ENCODE measurements at regions not wholly inside any gene's neighbourhood (a gene's known extent, or its start where the extent isn't known, plus 50 kb on each side); places are given as distances from the start of the nearest gene placed in this dataset.

GRCh38 chr5:34552686-34553085 lies 103.4 kb upstream of the RAI14 start:
- no peak overlapping the region for H3K27ac Mint-ChIP-seq
- DNase-seq, result no peak

DNA sequence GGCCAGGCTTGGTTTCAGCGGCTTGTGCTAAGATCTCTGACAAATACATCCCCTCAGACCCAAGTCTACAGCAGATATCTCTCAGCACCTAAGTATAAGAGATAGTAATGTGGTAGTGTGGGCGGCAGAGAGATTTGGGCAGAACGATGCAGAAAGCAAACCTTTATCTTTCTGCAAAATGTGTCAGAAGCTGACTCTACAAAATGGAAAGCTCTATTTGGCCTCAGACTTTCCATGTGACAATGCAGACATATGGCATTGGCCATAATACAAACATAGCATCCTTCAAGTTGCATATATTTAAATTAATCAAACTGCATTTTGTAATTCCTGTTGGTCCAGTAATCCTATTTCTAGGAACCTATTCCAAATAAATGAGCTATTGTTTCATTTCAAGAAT lies 102.5 kb upstream of the RAI14 start:
- Mint-ChIP-seq H3K27ac (no peak overlapping the region), H3K9me3 (peaks cover 0 to 6% (median 0%) of the 10 kb centered on the region in 7 donors), H3K27me3 (ENCODE audit: low read depth in 3 of 3) (peaks cover 0 to 3% (median 3%) of the 10 kb centered on the region in 3 donors), H3K4me3 (no peak overlapping the region), H3K4me1 (no peaks in the 10 kb centered on the region), H3K36me3 (no peaks in the 10 kb centered on the region)
- Histone ChIP-seq H3K4me2 (replicated peaks; ENCODE audit: extremely low read depth, low read length, poor library complexity, severe bottlenecking) (no peak overlapping the region), H2AFZ (ENCODE audit: insufficient read depth, low read depth, low read length, poor library complexity, severe bottlenecking) (no peak overlapping the region), H3K79me2 (ENCODE audit: insufficient read depth, low read length) (no peaks in the 10 kb centered on the region), H3K4me3 (replicated peaks in 1 of 3; ENCODE audit: low read depth in 2 of 3, low read length in 3 of 3) (no peak overlapping the region), H3K36me3 (replicated peaks in 1 of 2; ENCODE audit: control insufficient read depth in 1 of 2, insufficient read depth in 2 of 2, low read length in 2 of 2) (no peaks in the 10 kb centered on the region), H4K20me1 (ENCODE audit: insufficient read depth, low read length) (no peaks in the 10 kb centered on the region), H3K9me3 (replicated peaks in 1 of 2; ENCODE audit: control insufficient read depth in 1 of 2, insufficient read depth in 1 of 2, low read length in 2 of 2) (no peaks in the 10 kb centered on the region), H3K27me3 (ENCODE audit: control insufficient read depth in 2 of 2, insufficient read depth in 2 of 2, low read length in 2 of 2) (no peaks in the 10 kb centered on the region), H3K27ac (ENCODE audit: low read depth in 1 of 2, low read length in 2 of 2) (no peak overlapping the region), H3K4me1 (ENCODE audit: control insufficient read depth in 1 of 2, insufficient read depth in 2 of 2, low read length in 2 of 2) (no peaks in the 10 kb centered on the region), H3K9ac (ENCODE audit: insufficient read depth, low read length, poor library complexity, severe bottlenecking) (no peak overlapping the region)
- no peak for TF ChIP-seq CTCF (IDR thresholded peaks at IDR 0.05)
- no CpG with 5 or more reads among the region's 3 CpGs for WGBS (ENCODE audit: insufficient coverage)
- no peak for DNase-seq
- intact Hi-C loops (cut with micrococcal nuclease), result no loop called here

More at GRCh38 chr5:34552686-34553085, 103.4 kb upstream of the RAI14 start:
- 93% methylated on average over 2 of the region's 3 CpGs for WGBS (ENCODE audit: insufficient coverage)
- no peaks in the 10 kb centered on the region for H4K20me1 ChIP-seq (ENCODE audit: insufficient read depth, low read length)
- H3K36me3 ChIP-seq (replicated peaks in 1 of 2; ENCODE audit: control insufficient read depth in 1 of 2, insufficient read depth in 2 of 2, low read length in 2 of 2), result no peaks in the 10 kb centered on the region
- Mint-ChIP-seq H3K27me3 (ENCODE audit: low read depth in 3 of 3) (peaks cover 0 to 3% (median 2%) of the 10 kb centered on the region in 3 donors), H3K4me1 (no peaks in the 10 kb centered on the region), H3K9me3 (peaks cover 0 to 4% (median 2%) of the 10 kb centered on the region in 7 donors), H3K4me3 (no peak overlapping the region), H3K36me3 (no peaks in the 10 kb centered on the region)
- no peaks in the 10 kb centered on the region for H3K4me1 ChIP-seq (ENCODE audit: control insufficient read depth in 1 of 2, insufficient read depth in 2 of 2, low read length in 2 of 2)
- no peak overlapping the region for H3K4me3 ChIP-seq (replicated peaks in 1 of 3; ENCODE audit: low read depth in 2 of 3, low read length in 3 of 3)
- no peak for TF ChIP-seq CTCF (IDR thresholded peaks at IDR 0.05)
- no peak overlapping the region for H2AFZ ChIP-seq (ENCODE audit: insufficient read depth, low read depth, low read length, poor library complexity, severe bottlenecking)
- no peaks in the 10 kb centered on the region for H3K9me3 ChIP-seq (replicated peaks in 1 of 2; ENCODE audit: control insufficient read depth in 1 of 2, insufficient read depth in 1 of 2, low read length in 2 of 2)
- no peak overlapping the region for H3K9ac ChIP-seq (ENCODE audit: insufficient read depth, low read length, poor library complexity, severe bottlenecking)
- no peaks in the 10 kb centered on the region for H3K79me2 ChIP-seq (ENCODE audit: insufficient read depth, low read length)
- H3K27me3 ChIP-seq (ENCODE audit: control insufficient read depth in 2 of 2, insufficient read depth in 2 of 2, low read length in 2 of 2), result no peaks in the 10 kb centered on the region
- H3K27ac ChIP-seq (ENCODE audit: low read depth in 1 of 2, low read length in 2 of 2), result no peak overlapping the region
- no peak overlapping the region for H3K4me2 ChIP-seq (replicated peaks; ENCODE audit: extremely low read depth, low read length, poor library complexity, severe bottlenecking)
- intact Hi-C loops (cut with micrococcal nuclease), result no loop called here

Data from CD14-positive monocyte (primary cell).